ES-I3 (cell line): ENCODE measurements at regions not wholly inside any gene's neighbourhood (a gene's known extent, or its start where the extent isn't known, plus 50 kb on each side); places are given as distances from the start of the nearest gene placed in this dataset.
A peak's percentile ranks its signal among the peaks of the same experiment; 100 is the strongest.

Experiments
- H3K36me3 ChIP-seq: 2 replicates; pipeline ENCODE4 v1.6.1; 2013; ENCODE audit warnings: mild to moderate bottlenecking, low read length, control low read depth, moderate library complexity; ENCODE audit not compliant: insufficient read depth
- H3K4me1 ChIP-seq: 2 replicates; pipeline ENCODE4 v1.6.1; 2013; ENCODE audit warnings: mild to moderate bottlenecking, control low read depth, low read length; ENCODE audit not compliant: insufficient read depth
- H3K9ac ChIP-seq: 2 replicates; pipeline ENCODE4 v1.6.1; 2013; ENCODE audit warnings: low read depth, mild to moderate bottlenecking, low read length, moderate library complexity
- H3K9me3 ChIP-seq: 2 replicates; pipeline ENCODE4 v1.6.1; 2013; ENCODE audit warnings: mild to moderate bottlenecking, low read length, moderate library complexity; ENCODE audit not compliant: control insufficient read depth, insufficient read depth

GRCh38 chr21:33121715-33122475 is 52.0 kb downstream of the OLIG1 start:
- H3K4me1 ChIP-seq = peaks cover 8% of the 10 kb centered on the region
- no peaks in the 10 kb centered on the region for H3K9me3 ChIP-seq
- no peak overlapping the region for H3K9ac ChIP-seq
- no peaks in the 10 kb centered on the region for H3K36me3 ChIP-seq

GRCh38 chr21:33122507-33122906 is 52.6 kb downstream of the OLIG1 start:
- H3K36me3 ChIP-seq = no peaks in the 10 kb centered on the region

GRCh38 chr21:33123374-33124123 is 53.6 kb downstream of the OLIG1 start:
- Histone ChIP-seq H3K36me3 (no peaks in the 10 kb centered on the region), H3K9me3 (no peaks in the 10 kb centered on the region), H3K9ac (no peak overlapping the region), H3K4me1 (peaks cover 8% of the 10 kb centered on the region)

More at GRCh38 chr21:33122507-33122906, 52.6 kb downstream of the OLIG1 start:
- Histone ChIP-seq H3K9me3 (no peaks in the 10 kb centered on the region), H3K9ac (no peak overlapping the region), H3K4me1 (peaks cover 8% of the 10 kb centered on the region)

DNA sequence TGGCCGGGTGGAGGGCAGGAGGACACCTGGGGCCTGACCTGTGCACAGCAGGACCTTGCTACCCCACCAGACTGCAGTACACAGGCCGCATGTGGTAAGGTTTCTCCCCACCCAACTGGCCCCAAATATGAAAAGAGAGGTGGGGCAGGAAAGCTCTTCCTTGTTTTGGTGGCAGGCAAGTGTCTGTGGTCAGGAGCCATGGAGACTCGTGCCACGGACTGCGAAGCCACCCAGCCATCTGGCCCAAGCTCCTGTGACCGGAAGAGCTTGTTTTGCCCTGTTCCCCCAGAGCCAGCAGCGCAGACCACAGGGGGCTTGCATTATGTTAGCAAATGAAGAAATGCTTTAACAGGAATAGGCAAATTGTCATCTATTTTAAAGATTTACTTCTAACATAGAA is 54.9 kb downstream of the OLIG1 start:
- H3K36me3 ChIP-seq = no peaks in the 10 kb centered on the region
- H3K9ac ChIP-seq = no peak overlapping the region
- H3K9me3 ChIP-seq = no peaks in the 10 kb centered on the region
- H3K4me1 ChIP-seq = peaks cover 8% of the 10 kb centered on the region

GRCh38 chr21:33125680-33126375 is 55.9 kb downstream of the OLIG1 start:
- Histone ChIP-seq H3K9me3 (no peaks in the 10 kb centered on the region), H3K9ac (no peak overlapping the region), H3K4me1 (peaks cover 8% of the 10 kb centered on the region), H3K36me3 (no peaks in the 10 kb centered on the region)

- H3K9me3 ChIP-seq = no peaks in the 10 kb centered on the region
- H3K9ac ChIP-seq = no peak overlapping the region
- no peaks in the 10 kb centered on the region for H3K36me3 ChIP-seq
- H3K4me1 ChIP-seq = peaks cover 7% of the 10 kb centered on the region
These were observed 56.6 kb downstream of the OLIG1 start for GRCh38 chr21:33126569-33126968.

DNA sequence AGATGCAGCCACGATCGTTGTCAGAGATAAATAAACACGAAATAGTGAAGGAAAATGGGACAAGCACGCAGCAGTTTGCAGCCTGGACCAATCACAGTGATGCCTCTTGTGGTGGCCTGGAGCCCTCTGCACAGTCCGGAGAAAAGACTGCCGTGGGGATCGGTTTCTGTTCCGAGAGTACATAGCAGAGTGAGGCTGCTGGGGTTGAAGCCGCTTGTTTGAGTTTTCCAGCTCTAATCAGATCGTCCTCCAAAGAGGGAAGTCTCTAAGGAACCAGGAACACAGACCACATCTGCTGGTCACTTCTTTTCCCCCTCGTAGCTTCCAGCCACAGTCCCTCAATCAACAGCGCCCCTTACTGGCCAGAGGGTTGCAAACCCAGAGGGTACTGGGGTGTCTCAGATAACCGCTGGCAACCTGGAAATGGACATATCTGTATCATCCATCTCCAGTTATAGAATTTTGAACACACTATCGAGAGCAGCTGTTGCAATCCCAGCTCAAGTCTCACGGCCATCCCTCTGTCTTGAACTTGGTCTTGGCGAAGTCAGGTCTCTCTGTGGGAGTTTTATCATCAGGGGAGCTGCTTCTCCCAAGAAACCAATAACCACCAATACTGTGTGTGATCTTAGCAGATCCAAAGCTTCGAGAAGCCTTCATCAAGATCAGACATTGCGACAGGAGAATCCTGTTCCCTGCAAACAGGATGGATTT is 57.4 kb downstream of the OLIG1 start:
- H3K4me1 ChIP-seq = peaks cover 4% of the 10 kb centered on the region
- H3K36me3 ChIP-seq = no peaks in the 10 kb centered on the region
- H3K9me3 ChIP-seq = no peaks in the 10 kb centered on the region
- peak overlapping the region; percentile 36; the same call in 1 of the 2 replicates for H3K9ac ChIP-seq

DNA sequence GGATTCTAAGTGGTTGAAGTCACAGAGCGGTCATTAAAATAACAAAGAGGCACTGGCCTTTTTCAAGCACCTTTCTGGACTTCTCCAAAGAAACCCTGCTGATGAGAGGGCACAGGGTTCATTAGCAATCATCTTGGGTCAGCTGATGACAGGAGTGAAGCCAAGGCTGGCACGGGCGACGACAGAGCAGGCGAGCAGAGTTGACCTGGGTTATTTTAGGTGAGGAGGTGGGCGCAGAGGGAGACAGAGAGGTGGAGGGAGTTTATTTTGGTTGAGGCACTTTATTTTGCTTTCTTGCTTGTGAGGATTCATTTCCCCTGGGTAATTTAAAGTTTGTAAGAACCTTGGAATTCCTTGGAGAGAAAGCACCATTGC is 57.9 kb downstream of the OLIG1 start:
- H3K4me1 ChIP-seq = peaks cover 4% of the 10 kb centered on the region
- H3K36me3 ChIP-seq = no peaks in the 10 kb centered on the region
- H3K9ac ChIP-seq = no peak overlapping the region
- no peaks in the 10 kb centered on the region for H3K9me3 ChIP-seq

- Histone ChIP-seq H3K9me3 (no peaks in the 10 kb centered on the region), H3K36me3 (no peaks in the 10 kb centered on the region), H3K9ac (no peak overlapping the region), H3K4me1 (peaks cover 4% of the 10 kb centered on the region; the same call in 1 of the 2 replicates)
These were observed 58.6 kb downstream of the OLIG1 start for GRCh38 chr21:33128538-33128937.

- Histone ChIP-seq H3K4me1 (no peaks in the 10 kb centered on the region), H3K36me3 (no peaks in the 10 kb centered on the region), H3K9me3 (no peaks in the 10 kb centered on the region), H3K9ac (no peak overlapping the region)
These were observed 62.1 kb downstream of the OLIG1 start for GRCh38 chr21:33132054-33132453.

- H3K4me1 ChIP-seq = no peaks in the 10 kb centered on the region
- no peaks in the 10 kb centered on the region for H3K9me3 ChIP-seq
- no peak overlapping the region for H3K9ac ChIP-seq
These were observed 64.0 kb downstream of the OLIG1 start for GRCh38 chr21:33133892-33134291.

GRCh38 chr21:33135925-33136324 is 66.0 kb downstream of the OLIG1 start:
- H3K36me3 ChIP-seq = no peaks in the 10 kb centered on the region
- H3K4me1 ChIP-seq = no peaks in the 10 kb centered on the region
- H3K9me3 ChIP-seq = no peaks in the 10 kb centered on the region
- H3K9ac ChIP-seq = no peak overlapping the region

More at GRCh38 chr21:33133892-33134291, 64.0 kb downstream of the OLIG1 start:
- no peaks in the 10 kb centered on the region for H3K36me3 ChIP-seq

DNA sequence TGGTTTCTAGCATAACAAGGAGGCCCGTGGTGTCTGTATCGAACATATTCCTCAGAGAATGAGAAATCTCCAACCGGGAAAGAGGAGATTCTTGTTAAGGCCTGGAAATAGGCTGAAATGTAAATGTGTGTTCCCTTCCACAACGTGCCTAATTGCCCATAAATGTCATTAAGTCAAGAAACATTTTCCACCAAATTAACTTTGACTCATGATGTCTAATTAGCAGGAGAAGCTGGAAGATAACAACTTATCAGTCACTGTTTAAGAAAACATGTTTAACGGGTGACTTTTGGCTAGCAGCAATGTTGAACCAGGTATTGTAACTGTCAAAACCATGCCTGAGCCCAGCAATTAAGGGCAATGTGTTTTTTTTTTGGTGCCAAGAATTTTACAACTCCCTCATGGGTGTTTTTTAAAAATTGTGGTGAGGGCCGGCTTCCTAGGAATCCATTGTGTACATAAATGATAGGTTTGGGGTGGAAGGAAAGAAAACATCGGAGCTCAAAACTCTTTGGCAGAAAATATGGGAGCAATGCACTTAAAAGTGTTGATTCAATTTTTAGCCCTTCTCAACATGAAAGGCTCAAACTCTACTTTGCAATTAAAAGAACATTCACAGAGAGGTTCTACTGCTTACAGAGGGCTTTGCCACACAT is 67.0 kb downstream of the OLIG1 start:
- Histone ChIP-seq H3K9ac (no peak overlapping the region), H3K36me3 (no peaks in the 10 kb centered on the region), H3K9me3 (no peaks in the 10 kb centered on the region), H3K4me1 (no peaks in the 10 kb centered on the region)

DNA sequence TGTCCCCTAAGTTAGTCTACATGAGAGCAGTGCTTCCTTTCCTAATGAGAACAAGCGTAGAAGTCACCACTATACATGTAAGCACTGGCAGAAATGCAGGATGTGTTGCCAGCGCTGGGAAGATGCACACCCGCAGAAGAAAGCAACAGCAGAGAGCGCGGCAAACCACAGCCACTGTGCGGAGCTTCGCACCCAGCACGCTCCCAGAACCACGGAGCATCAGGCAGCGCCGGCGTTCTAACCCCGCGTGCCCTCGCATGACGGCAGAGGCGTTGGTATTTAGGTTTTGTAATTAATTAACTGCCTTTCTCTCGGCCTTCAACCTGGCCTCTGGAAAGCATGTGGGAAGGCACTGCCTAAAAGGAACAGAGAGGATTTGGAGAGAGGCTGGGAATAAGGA is 69.1 kb downstream of the OLIG1 start:
- Histone ChIP-seq H3K4me1 (no peaks in the 10 kb centered on the region), H3K9ac (no peak overlapping the region), H3K36me3 (no peaks in the 10 kb centered on the region)

More for the DNA sequence above, 69.1 kb downstream of the OLIG1 start:
- H3K9me3 ChIP-seq = no peaks in the 10 kb centered on the region
